Subcutaneous abdominal adipose tissue (tissue), 5 donors: ENCODE measurements at regions not wholly inside any gene's neighbourhood (a gene's known extent, or its start where the extent isn't known, plus 50 kb on each side); places are given as distances from the start of the nearest gene placed in this dataset.

ENCODE experiments used
- H3K27ac ChIP-seq: one replicate; pipeline ENCODE4 v1.7.0; 2013; ENCODE audit warnings: low read depth, mild to moderate bottlenecking, inconsistent platforms, low read length, moderate library complexity
- H3K27me3 ChIP-seq, 5 donors: one replicate each; pipeline ENCODE4 v1.7.0; 2013; ENCODE audit warnings: low read length in 5 of 5, inconsistent platforms in 1 of 5; ENCODE audit not compliant: control insufficient read depth in 5 of 5, insufficient read depth in 4 of 5
- H3K36me3 ChIP-seq, 5 donors: one replicate each; pipeline ENCODE4 v1.7.0; 2013; ENCODE audit warnings: low read length in 5 of 5; ENCODE audit not compliant: control insufficient read depth in 5 of 5, insufficient read depth in 5 of 5
- H3K4me1 ChIP-seq, 5 donors: one replicate each; pipeline ENCODE4 v1.7.0; 2013; ENCODE audit warnings: low read length in 5 of 5, mild to moderate bottlenecking in 3 of 5, moderate library complexity in 1 of 5; ENCODE audit not compliant: control insufficient read depth in 5 of 5, insufficient read depth in 5 of 5
- H3K4me3 ChIP-seq, 5 donors: one replicate each; pipeline ENCODE4 v1.7.0; 2013; ENCODE audit warnings: low read length in 5 of 5, low read depth in 1 of 5
- H3K9ac ChIP-seq, 5 donors: one replicate each; pipeline ENCODE4 v1.7.0; 2013; ENCODE audit warnings: low read length in 5 of 5, mild to moderate bottlenecking in 4 of 5, moderate library complexity in 3 of 5
- H3K9me3 ChIP-seq, 5 donors: one replicate each; pipeline ENCODE4 v1.7.0; 2013; ENCODE audit warnings: low read length in 5 of 5; ENCODE audit not compliant: control insufficient read depth in 5 of 5
- donor health status: healthy.
- donor health status: healthy.
- donor health status: healthy.
- donor health status: healthy.
- donor health status: healthy.

- no peaks in the 10 kb centered on the region for H3K4me1 ChIP-seq
- H3K27me3 ChIP-seq = no peaks in the 10 kb centered on the region
- no peak overlapping the region for H3K27ac ChIP-seq
- H3K36me3 ChIP-seq = no peaks in the 10 kb centered on the region
- H3K9me3 ChIP-seq = no peaks in the 10 kb centered on the region
- no peak overlapping the region for H3K4me3 ChIP-seq
- no peak overlapping the region for H3K9ac ChIP-seq
Observed at GRCh38 chr1:194174528-194174927, 988.1 kb upstream of the B3GALT2 start.

GRCh38 chr1:194171596-194171995 is 985.2 kb upstream of the B3GALT2 start:
- H3K36me3 ChIP-seq = no peaks in the 10 kb centered on the region
- H3K27me3 ChIP-seq = no peaks in the 10 kb centered on the region
- peaks cover 0 to 6% (median 0%) of the 10 kb centered on the region in 5 donors for H3K9me3 ChIP-seq
- H3K9ac ChIP-seq = no peak overlapping the region
- no peaks in the 10 kb centered on the region for H3K4me1 ChIP-seq
- H3K4me3 ChIP-seq = no peak overlapping the region
- H3K27ac ChIP-seq = no peak overlapping the region

- Histone ChIP-seq H3K9me3 (peaks cover 0 to 6% (median 0%) of the 10 kb centered on the region in 5 donors), H3K4me1 (no peaks in the 10 kb centered on the region), H3K9ac (no peak overlapping the region), H3K36me3 (no peaks in the 10 kb centered on the region), H3K27me3 (no peaks in the 10 kb centered on the region), H3K4me3 (no peak overlapping the region), H3K27ac (no peak overlapping the region)
Observed at GRCh38 chr1:194167956-194168640, 981.7 kb upstream of the B3GALT2 start.

GRCh38 chr1:194164755-194165154 is 978.3 kb upstream of the B3GALT2 start:
- Histone ChIP-seq H3K9me3 (peaks cover 0 to 6% (median 0%) of the 10 kb centered on the region in 5 donors), H3K4me1 (no peaks in the 10 kb centered on the region), H3K9ac (no peak overlapping the region), H3K27me3 (no peaks in the 10 kb centered on the region), H3K36me3 (no peaks in the 10 kb centered on the region), H3K4me3 (no peak overlapping the region), H3K27ac (no peak overlapping the region)

GRCh38 chr1:194161591-194161990 is 975.2 kb upstream of the B3GALT2 start:
- Histone ChIP-seq H3K36me3 (no peaks in the 10 kb centered on the region), H3K27me3 (no peaks in the 10 kb centered on the region), H3K4me1 (no peaks in the 10 kb centered on the region), H3K27ac (no peak overlapping the region), H3K9ac (no peak overlapping the region), H3K4me3 (no peak overlapping the region), H3K9me3 (peaks cover 3 to 8% (median 4%) of the 10 kb centered on the region in 5 donors)

- Histone ChIP-seq H3K27ac (no peak overlapping the region), H3K9ac (no peak overlapping the region), H3K9me3 (peaks cover 3 to 8% (median 4%) of the 10 kb centered on the region in 5 donors), H3K4me1 (no peaks in the 10 kb centered on the region), H3K36me3 (no peaks in the 10 kb centered on the region), H3K27me3 (no peaks in the 10 kb centered on the region), H3K4me3 (no peak overlapping the region)
Observed at GRCh38 chr1:194159941-194160340, 973.5 kb upstream of the B3GALT2 start.

- no peak overlapping the region for H3K27ac ChIP-seq
- no peaks in the 10 kb centered on the region for H3K27me3 ChIP-seq
- H3K9me3 ChIP-seq = peaks cover 3 to 8% (median 4%) of the 10 kb centered on the region in 5 donors
- no peaks in the 10 kb centered on the region for H3K4me1 ChIP-seq
- H3K9ac ChIP-seq = no peak overlapping the region
- no peak overlapping the region for H3K4me3 ChIP-seq
- H3K36me3 ChIP-seq = no peaks in the 10 kb centered on the region
Observed at GRCh38 chr1:194155962-194156361, 969.5 kb upstream of the B3GALT2 start.

- H3K27me3 ChIP-seq = no peaks in the 10 kb centered on the region
- H3K9ac ChIP-seq = no peak overlapping the region
- H3K36me3 ChIP-seq = no peaks in the 10 kb centered on the region
- H3K9me3 ChIP-seq = no peaks in the 10 kb centered on the region
- H3K4me1 ChIP-seq = no peaks in the 10 kb centered on the region
- H3K27ac ChIP-seq = no peak overlapping the region
- no peak overlapping the region for H3K4me3 ChIP-seq
Observed at GRCh38 chr1:194151056-194151455, 964.6 kb upstream of the B3GALT2 start.

- no peaks in the 10 kb centered on the region for H3K9me3 ChIP-seq
- H3K4me3 ChIP-seq = no peak overlapping the region
- no peaks in the 10 kb centered on the region for H3K27me3 ChIP-seq
- no peak overlapping the region for H3K27ac ChIP-seq
- H3K9ac ChIP-seq = no peak overlapping the region
- H3K36me3 ChIP-seq = no peaks in the 10 kb centered on the region
- H3K4me1 ChIP-seq = no peaks in the 10 kb centered on the region
Observed at GRCh38 chr1:194150242-194150641, 963.8 kb upstream of the B3GALT2 start.

- Histone ChIP-seq H3K27me3 (no peaks in the 10 kb centered on the region), H3K9me3 (no peaks in the 10 kb centered on the region), H3K27ac (no peak overlapping the region), H3K36me3 (no peaks in the 10 kb centered on the region), H3K4me1 (no peaks in the 10 kb centered on the region), H3K4me3 (no peak overlapping the region), H3K9ac (no peak overlapping the region)
Observed at GRCh38 chr1:194133152-194133551, 946.7 kb upstream of the B3GALT2 start.
